Parathyroid adenoma (tissue), 2 donors: ENCODE measurements at regions not wholly inside any gene's neighbourhood (a gene's known extent, or its start where the extent isn't known, plus 50 kb on each side); places are given as distances from the start of the nearest gene placed in this dataset.
"Not testable (repeated sequence)": the region's sequence is repeated elsewhere in the genome, so short reads cannot be mapped to it uniquely, and the experiment has no call there.

Experiments
- H2AFZ ChIP-seq: fragments of 300-600 bp; sonication (generic); one replicate; pipeline ENCODE4 v1.7.0; 2017; ENCODE audit warnings: antibody characterized with exemption, mild to moderate bottlenecking
- H3K27ac ChIP-seq: fragments of 300-600 bp; sonication (generic); one replicate; pipeline ENCODE4 v1.7.0; 2017
- H3K27me3 ChIP-seq: fragments of 300-600 bp; sonication (generic); one replicate; pipeline ENCODE4 v1.7.0; 2017; ENCODE audit warnings: low read length; ENCODE audit not compliant: control insufficient read depth, insufficient read depth
- H3K36me3 ChIP-seq: fragments of 300-600 bp; sonication (generic); one replicate; pipeline ENCODE4 v1.7.0; 2017; ENCODE audit warnings: low read length; ENCODE audit not compliant: control insufficient read depth, insufficient read depth
- H3K4me1 ChIP-seq: fragments of 300-600 bp; sonication (generic); one replicate; pipeline ENCODE4 v1.7.0; 2017; ENCODE audit warnings: control low read depth
- H3K4me2 ChIP-seq: fragments of 300-600 bp; sonication (generic); one replicate; pipeline ENCODE4 v1.7.0; 2017; ENCODE audit warnings: low read length
- H3K4me3 ChIP-seq: fragments of 300-600 bp; sonication (generic); one replicate; pipeline ENCODE4 v1.7.0; 2017; ENCODE audit warnings: low read depth, low read length
- H3K79me2 ChIP-seq: fragments of 300-600 bp; sonication (generic); one replicate; pipeline ENCODE4 v1.7.0; 2017; ENCODE audit warnings: control low read depth
- H3K9ac ChIP-seq: fragments of 300-600 bp; sonication (generic); one replicate; pipeline ENCODE4 v1.7.0; 2017; ENCODE audit warnings: mild to moderate bottlenecking
- H3K9me3 ChIP-seq: fragments of 300-600 bp; sonication (generic); one replicate; pipeline ENCODE4 v1.7.0; 2017; ENCODE audit warnings: low read length; ENCODE audit not compliant: control insufficient read depth
- TF ChIP-seq, protein P1 (sequence below): fragments of 300-600 bp; sonication (generic); IDR thresholded peaks from one replicate; pipeline ENCODE4 v1.7.0; 2017; ENCODE audit warnings: antibody characterized with exemption, mild to moderate bottlenecking
- donor health status: primary hyperparathyroidism.

- Histone ChIP-seq H3K79me2 (peaks cover 19% of the 10 kb centered on the region), H3K36me3 (no peaks in the 10 kb centered on the region), H3K4me2 (no peak overlapping the region), H3K27ac (no peak overlapping the region), H3K4me3 (no peak overlapping the region), H2AFZ (no peak overlapping the region), H3K4me1 (peaks cover 7% of the 10 kb centered on the region), H3K9me3 (no peaks in the 10 kb centered on the region), H3K27me3 (no peaks in the 10 kb centered on the region), H3K9ac (no peak overlapping the region)
- TF ChIP-seq, protein P1, sequence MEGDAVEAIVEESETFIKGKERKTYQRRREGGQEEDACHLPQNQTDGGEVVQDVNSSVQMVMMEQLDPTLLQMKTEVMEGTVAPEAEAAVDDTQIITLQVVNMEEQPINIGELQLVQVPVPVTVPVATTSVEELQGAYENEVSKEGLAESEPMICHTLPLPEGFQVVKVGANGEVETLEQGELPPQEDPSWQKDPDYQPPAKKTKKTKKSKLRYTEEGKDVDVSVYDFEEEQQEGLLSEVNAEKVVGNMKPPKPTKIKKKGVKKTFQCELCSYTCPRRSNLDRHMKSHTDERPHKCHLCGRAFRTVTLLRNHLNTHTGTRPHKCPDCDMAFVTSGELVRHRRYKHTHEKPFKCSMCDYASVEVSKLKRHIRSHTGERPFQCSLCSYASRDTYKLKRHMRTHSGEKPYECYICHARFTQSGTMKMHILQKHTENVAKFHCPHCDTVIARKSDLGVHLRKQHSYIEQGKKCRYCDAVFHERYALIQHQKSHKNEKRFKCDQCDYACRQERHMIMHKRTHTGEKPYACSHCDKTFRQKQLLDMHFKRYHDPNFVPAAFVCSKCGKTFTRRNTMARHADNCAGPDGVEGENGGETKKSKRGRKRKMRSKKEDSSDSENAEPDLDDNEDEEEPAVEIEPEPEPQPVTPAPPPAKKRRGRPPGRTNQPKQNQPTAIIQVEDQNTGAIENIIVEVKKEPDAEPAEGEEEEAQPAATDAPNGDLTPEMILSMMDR: no peak
These were observed 186.5 kb downstream of the HIPK3 start for GRCh38 chr11:33443684-33444083.

DNA sequence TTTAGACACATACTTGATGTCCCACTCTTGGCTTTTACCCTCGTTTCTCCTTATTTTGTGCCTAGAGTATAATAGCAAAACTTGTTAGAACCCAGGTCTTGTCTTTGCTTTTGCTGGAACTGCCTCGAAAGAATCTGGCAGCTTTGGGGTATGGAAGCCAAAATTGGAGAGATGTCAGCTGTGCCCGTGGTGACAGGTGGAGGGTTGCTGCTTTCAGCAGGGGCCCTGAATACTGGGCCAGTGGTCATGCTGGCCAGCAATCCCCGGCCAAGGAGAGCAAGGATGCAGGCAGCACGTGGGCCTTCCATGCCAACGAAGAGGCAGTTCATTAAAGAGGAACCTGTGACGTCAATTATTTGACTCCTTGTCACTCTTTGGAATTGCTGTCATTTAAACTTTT, 181.1 kb downstream of the HIPK3 start:
- Histone ChIP-seq H2AFZ (no peak overlapping the region), H3K9me3 (no peaks in the 10 kb centered on the region), H3K4me2 (no peak overlapping the region), H3K4me1 (no peaks in the 10 kb centered on the region), H3K79me2 (peaks cover 11% of the 10 kb centered on the region), H3K4me3 (no peak overlapping the region), H3K27me3 (no peaks in the 10 kb centered on the region), H3K27ac (no peak overlapping the region), H3K9ac (no peak overlapping the region), H3K36me3 (no peaks in the 10 kb centered on the region)
- TF ChIP-seq, protein P1: no peak

DNA sequence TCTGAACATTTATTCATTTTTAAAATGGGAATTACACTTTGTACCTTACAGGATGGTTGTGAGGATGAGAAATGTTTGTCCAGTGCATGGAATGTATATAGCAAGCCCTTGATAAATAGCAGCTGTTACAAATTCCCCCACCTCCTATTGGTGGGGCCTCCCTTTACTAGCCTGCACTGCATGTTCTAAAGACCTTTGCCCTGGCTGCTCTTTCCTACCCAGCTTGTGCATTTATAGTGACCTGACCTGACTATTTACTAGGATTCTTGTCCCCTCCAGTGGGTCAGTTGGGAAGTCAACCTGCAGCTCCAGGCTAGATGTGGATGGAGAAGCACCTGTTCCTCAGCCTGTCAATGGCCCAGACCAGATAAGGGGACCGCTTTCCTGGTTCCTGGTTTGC, 180.3 kb downstream of the HIPK3 start:
- no peak overlapping the region for H2AFZ ChIP-seq
- no peaks in the 10 kb centered on the region for H3K9me3 ChIP-seq
- H3K27ac ChIP-seq: no peak overlapping the region
- H3K9ac ChIP-seq: no peak overlapping the region
- no peaks in the 10 kb centered on the region for H3K36me3 ChIP-seq
- H3K79me2 ChIP-seq: peaks cover 11% of the 10 kb centered on the region
- no peaks in the 10 kb centered on the region for H3K27me3 ChIP-seq
- no peak overlapping the region for H3K4me3 ChIP-seq
- TF ChIP-seq, protein P1: no peak
- no peak overlapping the region for H3K4me2 ChIP-seq
- no peaks in the 10 kb centered on the region for H3K4me1 ChIP-seq

GRCh38 chr11:33435216-33435615, 178.0 kb downstream of the HIPK3 start:
- H2AFZ ChIP-seq: no peak overlapping the region
- H3K27me3 ChIP-seq: no peaks in the 10 kb centered on the region
- TF ChIP-seq, protein P1: no peak
- no peak overlapping the region for H3K27ac ChIP-seq
- no peak overlapping the region for H3K4me2 ChIP-seq
- peaks cover 11% of the 10 kb centered on the region for H3K79me2 ChIP-seq
- no peaks in the 10 kb centered on the region for H3K4me1 ChIP-seq
- H3K9ac ChIP-seq: no peak overlapping the region
- H3K4me3 ChIP-seq: no peak overlapping the region
- no peaks in the 10 kb centered on the region for H3K9me3 ChIP-seq
- H3K36me3 ChIP-seq: no peaks in the 10 kb centered on the region

- Histone ChIP-seq H3K9ac (no peak overlapping the region), H3K4me3 (no peak overlapping the region), H3K27me3 (no peaks in the 10 kb centered on the region), H2AFZ (no peak overlapping the region), H3K79me2 (peaks cover 11% of the 10 kb centered on the region), H3K36me3 (no peaks in the 10 kb centered on the region), H3K27ac (no peak overlapping the region), H3K4me2 (no peak overlapping the region), H3K9me3 (no peaks in the 10 kb centered on the region), H3K4me1 (no peaks in the 10 kb centered on the region)
- TF ChIP-seq, protein P1: no peak
These were observed 177.1 kb downstream of the HIPK3 start for GRCh38 chr11:33434294-33434693.

DNA sequence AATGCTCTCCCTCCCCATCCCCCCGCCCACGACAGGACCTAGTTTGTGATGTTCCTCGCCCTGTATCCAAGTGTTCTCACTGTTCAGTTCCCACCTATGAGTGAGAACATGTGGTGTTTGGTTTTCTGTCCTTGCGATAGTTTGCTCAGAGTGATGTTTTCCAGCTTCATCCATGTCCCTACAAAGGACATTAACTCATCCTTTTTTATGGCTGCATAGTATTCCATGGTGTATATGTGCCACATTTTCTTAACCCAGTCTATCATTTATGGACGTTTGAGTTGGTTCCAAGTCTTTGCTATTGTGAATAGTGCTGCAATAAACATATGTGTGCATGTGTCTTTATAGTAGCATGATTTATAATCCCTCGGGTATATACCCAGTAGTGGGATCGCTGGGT, 171.3 kb downstream of the HIPK3 start:
- not testable (repeated sequence) for H3K27me3 ChIP-seq, H3K36me3 ChIP-seq, H2AFZ ChIP-seq, H3K4me1 ChIP-seq, H3K4me2 ChIP-seq, H3K9me3 ChIP-seq, H3K9ac ChIP-seq, H3K27ac ChIP-seq, H3K4me3 ChIP-seq
- H3K79me2 ChIP-seq: peaks cover 16% of the 10 kb centered on the region
